ENCODE measurements at regions not wholly inside any gene's neighbourhood (a gene's known extent, or its start where the extent isn't known, plus 50 kb on each side); places are given as distances from the start of the nearest gene placed in this dataset.

DNA sequence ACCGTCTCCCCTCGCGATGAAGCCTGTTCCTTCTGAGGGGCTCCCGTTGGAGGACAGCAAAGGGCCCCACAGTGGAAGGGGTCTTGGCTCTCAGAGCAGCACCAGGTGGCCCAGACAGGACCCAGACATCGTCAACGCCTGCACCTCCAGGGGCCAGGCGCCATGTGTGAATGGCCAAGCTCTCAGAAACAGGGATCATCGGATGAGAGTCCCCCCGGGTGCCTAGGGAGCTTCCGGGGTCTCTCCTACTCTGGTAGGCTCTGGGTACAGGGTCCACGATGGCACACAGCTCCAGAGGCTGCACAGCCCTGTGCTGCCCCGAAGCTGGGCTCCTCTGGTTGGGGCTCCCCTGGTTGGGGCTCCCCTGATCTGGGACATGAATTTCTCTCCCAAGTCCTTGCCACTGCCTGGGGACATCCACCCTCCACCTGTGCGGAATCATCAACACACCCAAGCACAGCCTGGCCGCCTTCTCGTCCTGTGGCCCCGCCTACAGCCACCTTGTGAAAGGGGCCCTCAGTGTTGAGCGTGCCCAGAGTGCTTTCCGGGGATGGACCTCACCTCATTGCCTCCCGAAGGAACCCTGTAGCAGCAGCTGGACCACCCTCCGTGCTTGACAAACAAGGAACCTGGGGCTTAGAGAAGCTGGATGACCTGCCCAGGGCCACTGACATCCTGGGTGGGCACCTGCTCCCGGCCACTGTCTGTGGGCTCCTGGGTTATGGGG lies 929.0 kb downstream of the BRD1 start (continued):
- TF ChIP-seq, protein P1, sequence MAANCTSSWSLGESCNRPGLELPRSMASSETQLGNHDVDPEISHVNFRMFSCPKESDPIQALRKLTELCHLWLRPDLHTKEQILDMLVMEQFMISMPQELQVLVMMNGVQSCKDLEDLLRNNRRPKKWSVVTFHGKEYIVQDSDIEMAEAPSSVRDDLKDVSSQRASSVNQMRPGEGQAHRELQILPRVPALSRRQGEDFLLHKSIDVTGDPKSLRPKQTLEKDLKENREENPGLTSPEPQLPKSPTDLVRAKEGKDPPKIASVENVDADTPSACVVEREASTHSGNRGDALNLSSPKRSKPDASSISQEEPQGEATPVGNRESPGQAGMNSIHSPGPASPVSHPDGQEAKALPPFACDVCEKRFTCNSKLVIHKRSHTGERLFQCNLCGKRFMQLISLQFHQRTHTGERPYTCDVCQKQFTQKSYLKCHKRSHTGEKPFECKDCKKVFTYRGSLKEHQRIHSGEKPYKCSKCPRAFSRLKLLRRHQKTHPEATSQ (CRISPR knock-in tag; IDR thresholded peaks at IDR 0.05; ENCODE audit: borderline replicate concordance): no peak
- no peak for TF ChIP-seq ATF7-NPFF (CRISPR knock-in tag; IDR thresholded peaks at IDR 0.05; ENCODE audit: low read depth)
- TF ChIP-seq, protein P2, sequence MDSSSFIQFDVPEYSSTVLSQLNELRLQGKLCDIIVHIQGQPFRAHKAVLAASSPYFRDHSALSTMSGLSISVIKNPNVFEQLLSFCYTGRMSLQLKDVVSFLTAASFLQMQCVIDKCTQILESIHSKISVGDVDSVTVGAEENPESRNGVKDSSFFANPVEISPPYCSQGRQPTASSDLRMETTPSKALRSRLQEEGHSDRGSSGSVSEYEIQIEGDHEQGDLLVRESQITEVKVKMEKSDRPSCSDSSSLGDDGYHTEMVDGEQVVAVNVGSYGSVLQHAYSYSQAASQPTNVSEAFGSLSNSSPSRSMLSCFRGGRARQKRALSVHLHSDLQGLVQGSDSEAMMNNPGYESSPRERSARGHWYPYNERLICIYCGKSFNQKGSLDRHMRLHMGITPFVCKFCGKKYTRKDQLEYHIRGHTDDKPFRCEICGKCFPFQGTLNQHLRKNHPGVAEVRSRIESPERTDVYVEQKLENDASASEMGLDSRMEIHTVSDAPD (CRISPR knock-in tag; IDR thresholded peaks at IDR 0.05): no peak
- TF ChIP-seq RARG (CRISPR knock-in tag; IDR thresholded peaks at IDR 0.05; ENCODE audit: low read depth): no peak
- TF ChIP-seq ZNF546 (CRISPR knock-in tag; conservative IDR thresholded peaks at IDR 0.05): no peak
- TF ChIP-seq ZMAT3 (CRISPR knock-in tag; conservative IDR thresholded peaks at IDR 0.05): no peak

DNA sequence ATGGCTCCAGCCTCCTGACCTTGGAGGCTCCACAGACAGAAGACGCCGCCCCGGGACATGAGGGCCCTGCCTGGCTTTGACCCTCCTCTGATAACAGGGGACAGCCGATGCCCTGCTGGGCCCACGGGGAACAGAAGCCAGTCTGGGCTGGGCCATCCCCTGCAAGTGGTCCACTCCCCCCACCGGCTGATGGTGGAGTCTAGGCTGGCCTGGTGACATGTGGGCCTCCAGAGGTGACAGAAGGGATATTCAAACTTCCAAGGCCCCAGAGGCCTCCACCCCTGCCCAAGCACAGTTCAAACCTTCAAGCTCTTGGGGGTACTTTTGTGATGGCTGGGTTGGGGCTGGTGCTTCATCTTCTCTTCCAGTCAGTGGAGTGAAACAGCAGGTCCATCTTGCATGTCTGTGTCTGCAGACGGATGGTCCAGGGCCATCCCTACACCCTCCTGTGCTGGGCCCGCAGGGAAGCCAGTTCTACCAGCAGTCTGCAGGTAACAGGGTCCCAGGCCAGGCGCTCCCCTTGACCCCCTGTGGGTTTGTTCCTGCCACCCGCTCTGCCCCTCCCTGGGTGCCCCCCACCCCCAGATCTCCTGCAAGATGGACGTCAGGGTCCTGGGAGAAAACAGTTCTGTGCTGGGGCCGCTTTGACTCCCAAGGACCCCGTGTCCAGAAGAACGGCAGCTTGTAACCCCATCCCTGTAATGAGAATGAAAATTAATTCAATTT lies 929.9 kb downstream of the BRD1 start:
- Histone ChIP-seq H3K27ac (ENCODE audit: extremely low read length, insufficient read depth, low read length) (no peak overlapping the region), H3K4me1 (ENCODE audit: insufficient read depth, low read length) (peaks cover under 1% of the 10 kb centered on the region; the same call in 1 of the 2 replicates), H3K27me3 (ENCODE audit: control insufficient read depth in 1 of 2, insufficient read depth in 2 of 2, low read length in 2 of 2) (peaks cover 0 to 54% of the 10 kb centered on the region in 2 experiments; a peak in 3 of 5 replicates), H2AFZ (ENCODE audit: low read length) (no peak overlapping the region), H3K4me3 (replicated peaks in 1 of 3; ENCODE audit: insufficient read depth in 1 of 3, low read depth in 2 of 3, low read length in 3 of 3) (no peak overlapping the region), H4K20me1 (ENCODE audit: insufficient read depth, low read length) (no peaks in the 10 kb centered on the region), H3K9me3 (ENCODE audit: low read length) (no peaks in the 10 kb centered on the region), H3K4me2 (ENCODE audit: low read depth, low read length) (no peak overlapping the region), H3K36me3 (replicated peaks in 1 of 2; ENCODE audit: control insufficient read depth in 1 of 2, insufficient read depth in 2 of 2, low read length in 2 of 2) (no peaks in the 10 kb centered on the region), H3K9ac (ENCODE audit: insufficient read depth, low read depth, low read length) (no peak overlapping the region), H3K79me2 (ENCODE audit: insufficient read depth, low read length) (no peaks in the 10 kb centered on the region)
- intact Hi-C loops (cut with micrococcal nuclease; ENCODE audit: unreplicated experiment): no loop called here
- ChIA-PET CTCF (ENCODE audit: low intra/inter-chr PET ratio, low total read pairs) (no interaction called here), POLR2A (no interaction called here)
- FAIRE-seq (no peak), ATAC-seq (no peak), DNase-seq (ENCODE audit: low spot score) (no peak)
- 60% methylated on average over 7 of the region's 14 CpGs for WGBS (ENCODE audit: low lambda C conversion rate)
- BruUV-seq (replicated peaks): no TSS peak
- in situ Hi-C loops (cut with HindIII; ENCODE audit: extremely low pct_ligation_motif_present, low pct_unique_long_range_greater_than_20kb): no loop called here
- TF ChIP-seq TFDP1 (CRISPR knock-in tag; IDR thresholded peaks at IDR 0.05; ENCODE audit: borderline replicate concordance): no peak
- no peak for TF ChIP-seq ZNF563 (CRISPR knock-in tag; IDR thresholded peaks at IDR 0.05)
- TF ChIP-seq ATF2 (CRISPR knock-in tag; IDR thresholded peaks at IDR 0.05): no peak
- no peak for TF ChIP-seq ZNF543 (CRISPR knock-in tag; IDR thresholded peaks at IDR 0.05)
- no peak for TF ChIP-seq ZNF878 (CRISPR knock-in tag; IDR thresholded peaks at IDR 0.05)
- TF ChIP-seq, protein P3, sequence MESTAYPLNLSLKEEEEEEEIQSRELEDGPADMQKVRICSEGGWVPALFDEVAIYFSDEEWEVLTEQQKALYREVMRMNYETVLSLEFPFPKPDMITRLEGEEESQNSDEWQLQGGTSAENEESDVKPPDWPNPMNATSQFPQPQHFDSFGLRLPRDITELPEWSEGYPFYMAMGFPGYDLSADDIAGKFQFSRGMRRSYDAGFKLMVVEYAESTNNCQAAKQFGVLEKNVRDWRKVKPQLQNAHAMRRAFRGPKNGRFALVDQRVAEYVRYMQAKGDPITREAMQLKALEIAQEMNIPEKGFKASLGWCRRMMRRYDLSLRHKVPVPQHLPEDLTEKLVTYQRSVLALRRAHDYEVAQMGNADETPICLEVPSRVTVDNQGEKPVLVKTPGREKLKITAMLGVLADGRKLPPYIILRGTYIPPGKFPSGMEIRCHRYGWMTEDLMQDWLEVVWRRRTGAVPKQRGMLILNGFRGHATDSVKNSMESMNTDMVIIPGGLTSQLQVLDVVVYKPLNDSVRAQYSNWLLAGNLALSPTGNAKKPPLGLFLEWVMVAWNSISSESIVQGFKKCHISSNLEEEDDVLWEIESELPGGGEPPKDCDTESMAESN (CRISPR knock-in tag; conservative IDR thresholded peaks at IDR 0.05): no peak
- TF ChIP-seq BORCS8-MEF2B (CRISPR knock-in tag; IDR thresholded peaks at IDR 0.05): no peak
- TF ChIP-seq ASH2L (IDR thresholded peaks at IDR 0.05; ENCODE audit: insufficient read length, low read depth, low read length): no peak

All from HepG2 (cell line).